GM10266 (cell line): ENCODE measurements at regions not wholly inside any gene's neighbourhood (a gene's known extent, or its start where the extent isn't known, plus 50 kb on each side); places are given as distances from the start of the nearest gene placed in this dataset.

ENCODE experiments used
- DNase-seq: peaks from one replicate; pipeline ENCODE4 v3.0.0; 2012; ENCODE audit errors: extremely low spot score
- CTCF ChIP-seq: IDR thresholded peaks from 2 replicates; pipeline ENCODE4 v1.5.1; 2012; ENCODE audit warnings: mild to moderate bottlenecking, low read depth; ENCODE audit not compliant: control insufficient read depth, insufficient read depth; ENCODE audit errors: missing control alignments

GRCh38 chr14:54285030-54285429 is 111.8 kb upstream of the CDKN3 start:
- no peak for DNase-seq
- no peak for TF ChIP-seq CTCF

- no peak for DNase-seq
- no peak for TF ChIP-seq CTCF
Measured at GRCh38 chr14:54291491-54292191, 105.2 kb upstream of the CDKN3 start.

- DNase-seq = no peak
- TF ChIP-seq CTCF = no peak
Measured at GRCh38 chr14:54294802-54295201, 102.0 kb upstream of the CDKN3 start.

GRCh38 chr14:54299410-54300363 is 97.1 kb upstream of the CDKN3 start:
- DNase-seq = no peak
- TF ChIP-seq CTCF = no peak

- no peak for TF ChIP-seq CTCF
- DNase-seq = no peak
Measured at GRCh38 chr14:54300881-54301280, 95.9 kb upstream of the CDKN3 start.

- no peak for TF ChIP-seq CTCF
- DNase-seq = no peak
Measured at GRCh38 chr14:54301359-54301758, 95.4 kb upstream of the CDKN3 start.

GRCh38 chr14:54306806-54307205 is 90.0 kb upstream of the CDKN3 start:
- TF ChIP-seq CTCF = no peak
- no peak for DNase-seq
